ENCODE measurements at regions not wholly inside any gene's neighbourhood (a gene's known extent, or its start where the extent isn't known, plus 50 kb on each side); places are given as distances from the start of the nearest gene placed in this dataset.

DNA sequence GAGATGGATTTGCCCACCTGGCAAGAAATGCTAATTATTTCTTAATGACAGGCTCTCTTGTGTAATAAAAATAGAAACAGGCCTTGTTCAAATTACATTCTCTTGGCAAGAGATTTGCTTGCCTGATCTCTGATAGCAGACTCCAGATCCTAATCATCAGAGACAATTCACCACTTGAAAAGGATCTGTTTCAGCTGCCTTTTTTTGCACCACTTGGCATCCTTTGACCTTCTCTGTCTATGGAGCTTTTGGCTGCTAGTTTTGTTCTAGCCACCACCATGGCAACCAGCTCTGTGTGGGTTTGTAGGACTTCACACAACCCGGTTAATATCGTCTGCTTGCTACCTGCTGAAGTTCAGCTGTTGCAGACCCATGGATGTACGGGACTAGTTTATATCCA, 241.1 kb upstream of the TLL1 start:
- H3K4me1 ChIP-seq (ENCODE audit: control insufficient read depth, extremely low read depth, insufficient read depth, low read length), result no peaks in the 10 kb centered on the region
- ChIA-PET CTCF (no interaction called here), POLR2A (no interaction called here)
- FAIRE-seq (no peak), DNase-seq (ENCODE audit: low read depth, low spot score) (no peak)
- H3K27ac ChIP-seq (ENCODE audit: insufficient read depth, low read depth, low read length), result no peak overlapping the region
- dilution Hi-C loops (cut with MboI; ENCODE audit: extremely low pct_ligation_motif_present, low sequenced_read_pairs), result no loop called here
- H3K36me3 ChIP-seq (ENCODE audit: control insufficient read depth in 2 of 2, extremely low read depth in 1 of 2, insufficient read depth in 2 of 2, low read length in 2 of 2), result no peaks in the 10 kb centered on the region
- no peaks in the 10 kb centered on the region for H3K9me1 ChIP-seq (replicated peaks; ENCODE audit: control insufficient read depth, extremely low read depth, insufficient read depth, low read length)
- H3K9ac ChIP-seq (replicated peaks; ENCODE audit: extremely low read depth, insufficient read depth, low read length), result no peak overlapping the region
- no peaks in the 10 kb centered on the region for H3K9me3 ChIP-seq (replicated peaks; ENCODE audit: control insufficient read depth, insufficient read depth, low read length)
- no peaks in the 10 kb centered on the region for H3K27me3 ChIP-seq (ENCODE audit: control insufficient read depth in 2 of 2, insufficient read depth in 2 of 2, low read length in 2 of 2)
- H2AFZ ChIP-seq (ENCODE audit: low read depth, low read length), result no peak overlapping the region
- H4K20me1 ChIP-seq (replicated peaks; ENCODE audit: control insufficient read depth, extremely low read depth, insufficient read depth, low read length), result no peaks in the 10 kb centered on the region
- BruUV-seq (replicated peaks), result no TSS peak
- intact Hi-C loops (cut with micrococcal nuclease), result no loop called here
- H3K4me2 ChIP-seq (ENCODE audit: insufficient read depth, low read length), result no peak overlapping the region
- TF ChIP-seq, protein P1, sequence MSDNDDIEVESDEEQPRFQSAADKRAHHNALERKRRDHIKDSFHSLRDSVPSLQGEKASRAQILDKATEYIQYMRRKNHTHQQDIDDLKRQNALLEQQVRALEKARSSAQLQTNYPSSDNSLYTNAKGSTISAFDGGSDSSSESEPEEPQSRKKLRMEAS (IDR thresholded peaks at IDR 0.05; ENCODE audit: insufficient read depth, insufficient read length), result no peak
- TF ChIP-seq EZH2 (IDR thresholded peaks at IDR 0.05; ENCODE audit: borderline replicate concordance, low read depth, low read length, severe bottlenecking) (no peak), MYC (IDR thresholded peaks at IDR 0.05; ENCODE audit: low read depth, low read length) (no peak), POLR2AphosphoS5 (IDR thresholded peaks at IDR 0.05; ENCODE audit: insufficient read depth, low read depth, low read length) (no peak), FOS (IDR thresholded peaks at IDR 0.05; ENCODE audit: borderline replicate concordance, insufficient read depth, low read length) (no peak), GATA2 (IDR thresholded peaks at IDR 0.05; ENCODE audit: insufficient read depth, insufficient read length, low read depth, low read length) (no peak), POLR2A (IDR thresholded peaks at IDR 0.05; ENCODE audit: low read depth, low read length) (no peak)
- TF ChIP-seq, protein P2, sequence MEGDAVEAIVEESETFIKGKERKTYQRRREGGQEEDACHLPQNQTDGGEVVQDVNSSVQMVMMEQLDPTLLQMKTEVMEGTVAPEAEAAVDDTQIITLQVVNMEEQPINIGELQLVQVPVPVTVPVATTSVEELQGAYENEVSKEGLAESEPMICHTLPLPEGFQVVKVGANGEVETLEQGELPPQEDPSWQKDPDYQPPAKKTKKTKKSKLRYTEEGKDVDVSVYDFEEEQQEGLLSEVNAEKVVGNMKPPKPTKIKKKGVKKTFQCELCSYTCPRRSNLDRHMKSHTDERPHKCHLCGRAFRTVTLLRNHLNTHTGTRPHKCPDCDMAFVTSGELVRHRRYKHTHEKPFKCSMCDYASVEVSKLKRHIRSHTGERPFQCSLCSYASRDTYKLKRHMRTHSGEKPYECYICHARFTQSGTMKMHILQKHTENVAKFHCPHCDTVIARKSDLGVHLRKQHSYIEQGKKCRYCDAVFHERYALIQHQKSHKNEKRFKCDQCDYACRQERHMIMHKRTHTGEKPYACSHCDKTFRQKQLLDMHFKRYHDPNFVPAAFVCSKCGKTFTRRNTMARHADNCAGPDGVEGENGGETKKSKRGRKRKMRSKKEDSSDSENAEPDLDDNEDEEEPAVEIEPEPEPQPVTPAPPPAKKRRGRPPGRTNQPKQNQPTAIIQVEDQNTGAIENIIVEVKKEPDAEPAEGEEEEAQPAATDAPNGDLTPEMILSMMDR (IDR thresholded peaks at IDR 0.05; ENCODE audit: extremely low read depth in 1 of 2, insufficient read depth in 1 of 2, low read depth in 1 of 2, low read length in 2 of 2), result no peak
- no peaks in the 10 kb centered on the region for H3K79me2 ChIP-seq (ENCODE audit: control insufficient read depth, insufficient read depth, low read length)
- H3K4me3 ChIP-seq (replicated peaks in 1 of 3; ENCODE audit: insufficient read depth in 1 of 3, low read depth in 1 of 3, low read length in 3 of 3), result no peak overlapping the region
